ENCODE measurements at regions not wholly inside any gene's neighbourhood (a gene's known extent, or its start where the extent isn't known, plus 50 kb on each side); places are given as distances from the start of the nearest gene placed in this dataset.

DNA sequence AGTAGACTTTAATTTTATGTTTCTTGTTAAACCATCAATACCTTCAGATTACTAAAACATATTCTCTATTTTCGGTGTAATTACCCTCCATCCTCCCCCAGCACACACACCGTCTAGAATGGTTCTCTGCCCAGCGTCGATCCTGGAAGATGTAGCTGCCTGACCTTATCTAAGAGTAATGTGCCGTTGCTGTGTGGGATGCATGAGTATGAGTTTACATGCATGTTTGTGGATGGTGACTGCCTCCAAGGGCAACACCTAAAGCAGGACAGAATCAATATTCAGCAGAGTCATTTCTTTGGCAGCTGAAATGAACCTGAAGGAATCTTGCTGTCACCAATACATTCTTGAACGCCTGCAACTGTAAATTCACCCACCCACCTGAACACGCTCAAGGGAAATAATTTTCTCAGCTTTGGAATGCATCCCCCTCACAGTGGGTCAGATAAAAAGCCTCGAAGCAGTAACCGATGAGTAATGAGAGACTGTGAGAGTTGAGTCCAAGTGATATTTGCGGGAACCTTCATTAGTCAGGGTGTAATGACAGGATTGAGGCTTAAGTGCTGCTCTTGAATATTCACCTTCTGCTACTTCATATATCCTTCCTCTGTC, 155.8 kb upstream of the RND3 start:
- DNase-seq: peak; percentile 65

DNA sequence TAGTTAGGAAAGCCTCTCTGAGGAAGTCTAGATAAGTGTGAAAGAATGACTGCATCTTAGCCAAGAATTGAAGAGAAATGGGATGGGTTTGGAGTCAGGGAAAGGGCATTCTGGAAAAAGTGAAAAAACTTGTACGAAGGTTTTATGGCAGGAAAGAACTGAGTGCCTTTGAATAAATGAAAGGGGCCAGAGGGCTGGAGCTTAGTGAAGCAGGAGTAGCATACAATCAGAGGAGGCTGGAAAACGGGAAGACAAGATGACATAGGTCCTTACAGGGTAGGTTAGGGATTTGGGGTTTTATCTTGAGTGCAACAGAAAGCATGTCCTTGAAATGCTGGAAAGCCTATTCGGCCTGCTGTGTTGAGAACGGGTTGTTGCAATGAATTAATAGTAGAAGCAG, 152.6 kb upstream of the RND3 start:
- no peak for DNase-seq

DNA sequence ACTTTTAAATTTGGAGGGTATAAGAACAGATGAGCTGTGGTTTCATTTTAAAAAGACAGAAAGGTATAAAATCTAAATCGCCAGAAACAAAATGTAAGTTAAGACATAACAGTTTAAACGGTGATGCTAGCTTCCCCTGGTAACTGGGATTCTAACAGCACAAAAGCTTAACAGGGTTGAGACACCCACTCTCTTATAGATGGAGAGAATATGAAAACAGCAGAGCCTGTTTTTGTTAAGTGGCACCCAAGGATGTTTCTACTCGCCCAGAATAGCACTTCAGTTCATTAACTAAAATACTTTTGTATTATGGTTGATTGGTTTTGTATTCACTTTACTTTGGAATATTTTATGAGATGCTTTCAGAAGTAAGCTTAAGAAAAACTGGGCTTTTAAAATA, 151.9 kb upstream of the RND3 start:
- DNase-seq: no peak

DNA sequence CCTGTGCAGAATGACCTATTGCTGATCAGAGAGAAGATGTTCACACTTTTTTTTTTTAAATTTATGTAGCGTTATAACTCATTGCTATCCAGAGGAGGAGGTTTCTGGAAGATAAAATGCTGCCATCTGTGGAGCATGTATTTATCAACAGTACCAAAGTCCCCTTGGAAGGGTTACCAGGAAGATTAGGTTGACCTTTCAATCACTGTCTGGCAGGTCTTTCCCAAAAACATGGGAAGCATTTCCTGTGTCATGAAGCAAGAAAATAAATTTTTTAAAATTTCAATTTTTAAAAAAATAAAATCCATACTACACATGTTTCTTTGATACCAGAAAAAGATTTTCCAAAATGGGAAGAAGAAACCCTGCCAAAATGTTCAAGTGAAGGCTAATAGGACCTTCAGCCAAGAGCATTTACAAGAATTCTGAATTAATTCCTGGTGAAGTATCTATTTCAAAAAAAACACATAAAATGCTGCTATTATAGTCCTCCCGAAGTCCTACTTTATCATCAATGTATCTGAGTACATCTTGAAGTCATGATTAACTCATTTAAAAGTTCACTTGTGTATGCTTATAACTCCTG, 143.9 kb upstream of the RND3 start:
- DNase-seq: no peak

DNA sequence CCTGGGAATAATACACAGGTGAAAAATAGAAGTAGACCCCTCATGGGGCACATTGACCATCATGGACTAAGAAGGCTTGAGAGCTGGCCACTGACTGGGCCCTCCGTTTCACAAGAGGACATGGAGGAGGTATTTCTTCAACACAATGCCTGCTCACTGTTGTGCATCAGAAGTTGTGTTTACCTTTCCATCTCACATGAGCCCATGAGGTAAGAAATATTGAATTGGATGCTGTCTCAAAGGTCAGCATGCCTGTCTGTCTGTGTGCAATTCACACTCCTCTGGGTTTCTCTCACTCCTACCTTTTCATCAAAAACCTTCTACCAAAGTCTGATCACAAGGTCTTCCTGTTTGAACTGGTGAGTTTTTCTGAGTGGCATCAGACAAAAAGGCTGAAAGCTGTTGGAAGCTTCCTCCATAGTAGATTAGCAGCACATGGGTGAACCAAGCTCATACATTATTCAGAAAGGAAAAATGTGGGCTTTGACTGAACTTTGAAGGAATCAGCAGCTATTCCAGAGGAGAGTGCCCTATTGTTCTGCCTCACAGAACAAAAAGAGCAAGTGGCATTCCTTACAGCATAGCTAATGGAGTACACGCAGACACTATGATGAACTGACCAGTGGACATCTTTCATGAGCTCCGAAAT, 143.2 kb upstream of the RND3 start:
- peak; percentile 41 for DNase-seq

DNA sequence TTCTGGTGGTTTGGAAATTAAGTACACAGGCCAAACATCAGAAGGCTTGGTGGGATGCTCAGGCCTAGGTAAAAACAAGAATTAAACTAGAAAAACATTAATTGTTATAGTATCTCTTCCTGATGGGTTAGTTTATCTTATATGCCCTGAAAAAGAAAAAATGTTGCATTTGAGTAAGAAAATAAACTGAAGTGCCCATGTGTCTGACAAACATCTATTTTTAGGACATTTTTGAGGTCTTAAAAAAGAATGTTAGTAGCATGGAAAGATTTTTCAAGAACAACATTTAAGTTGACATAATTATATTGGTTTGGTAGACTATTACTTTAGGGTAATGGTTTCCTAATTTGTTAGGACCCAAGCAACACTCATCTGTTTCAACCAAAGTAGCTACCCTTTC, 140.1 kb upstream of the RND3 start:
- DNase-seq: no peak

DNA sequence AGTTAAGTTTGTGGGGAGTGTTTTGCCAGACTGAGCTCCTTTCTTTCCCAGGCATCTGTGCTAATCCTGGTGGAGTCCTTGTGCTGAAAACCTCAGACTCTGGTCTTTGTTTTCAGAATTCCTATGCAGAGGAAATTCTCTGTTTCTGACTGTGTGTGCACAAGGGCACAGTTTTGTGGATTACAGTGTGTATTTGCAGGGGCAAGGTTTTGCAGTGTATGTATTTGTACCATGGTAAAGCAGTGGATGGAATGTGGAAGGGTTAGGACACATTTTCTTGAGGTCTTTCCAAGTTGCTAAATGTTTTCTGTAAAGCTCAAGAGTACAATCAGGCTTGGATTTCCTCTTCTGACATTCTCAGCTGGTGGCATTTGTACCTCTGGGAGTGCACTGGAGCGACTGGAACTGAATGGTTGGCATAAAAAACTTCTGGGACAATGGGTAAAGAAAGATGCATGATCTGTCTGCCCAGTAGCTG, 139.5 kb upstream of the RND3 start:
- no peak for DNase-seq

DNA sequence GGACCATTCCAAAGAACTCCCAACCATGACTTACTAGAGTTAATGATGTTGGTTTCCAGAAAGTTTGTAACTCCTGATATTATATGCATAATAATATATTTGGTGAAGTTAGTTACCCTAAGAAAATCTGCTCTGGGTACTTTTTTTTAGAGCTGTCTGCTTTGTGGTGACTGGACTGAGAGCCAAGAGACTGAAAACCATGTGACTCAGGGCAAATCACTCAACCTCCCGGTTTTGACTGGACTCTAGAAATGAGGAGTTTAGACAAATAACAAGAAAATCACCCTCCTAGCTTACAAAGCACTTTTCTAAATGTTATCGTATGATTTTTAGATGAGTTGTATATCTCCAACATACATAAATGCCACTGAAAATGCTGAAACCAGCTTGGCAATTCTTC, 138.3 kb upstream of the RND3 start:
- no peak for DNase-seq

DNA sequence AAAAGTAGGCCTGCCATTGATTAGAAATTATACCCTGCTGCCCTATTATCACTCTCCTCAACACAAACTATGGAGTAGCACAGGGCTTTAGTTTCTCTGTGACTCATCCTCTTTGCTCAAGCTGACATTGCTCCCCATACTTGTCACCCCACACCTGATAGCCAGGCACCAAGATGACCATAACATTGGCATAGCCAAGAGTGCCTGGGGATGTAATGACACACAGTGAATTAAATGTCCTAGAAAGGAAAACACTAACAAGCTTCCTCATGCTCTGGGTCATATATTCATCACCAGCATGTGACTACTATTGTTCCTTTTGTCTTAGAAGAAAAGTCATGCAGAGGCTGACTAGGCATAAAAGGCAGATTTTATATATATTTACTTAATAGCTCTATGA, 137.8 kb upstream of the RND3 start:
- no peak for DNase-seq

DNA sequence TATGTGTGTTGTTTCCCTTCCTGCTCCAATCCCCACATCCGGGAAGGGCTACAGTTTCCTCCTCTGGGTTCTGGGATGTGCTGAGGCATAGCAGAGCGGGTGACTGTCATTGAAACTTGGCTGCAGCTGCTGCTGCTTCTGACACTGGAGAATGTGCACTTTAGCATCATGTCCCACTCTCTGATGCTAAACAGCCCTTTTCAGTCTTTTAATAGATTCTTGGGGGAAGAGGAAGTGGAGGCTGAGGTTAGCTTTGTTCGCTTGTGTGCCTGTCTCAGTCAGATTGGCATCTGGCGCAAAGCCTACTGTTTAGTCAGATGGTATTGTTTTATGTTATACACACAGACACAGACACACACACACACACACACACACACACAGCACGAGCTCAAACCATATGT, 136.5 kb upstream of the RND3 start:
- peak; percentile 75 for DNase-seq

DNA sequence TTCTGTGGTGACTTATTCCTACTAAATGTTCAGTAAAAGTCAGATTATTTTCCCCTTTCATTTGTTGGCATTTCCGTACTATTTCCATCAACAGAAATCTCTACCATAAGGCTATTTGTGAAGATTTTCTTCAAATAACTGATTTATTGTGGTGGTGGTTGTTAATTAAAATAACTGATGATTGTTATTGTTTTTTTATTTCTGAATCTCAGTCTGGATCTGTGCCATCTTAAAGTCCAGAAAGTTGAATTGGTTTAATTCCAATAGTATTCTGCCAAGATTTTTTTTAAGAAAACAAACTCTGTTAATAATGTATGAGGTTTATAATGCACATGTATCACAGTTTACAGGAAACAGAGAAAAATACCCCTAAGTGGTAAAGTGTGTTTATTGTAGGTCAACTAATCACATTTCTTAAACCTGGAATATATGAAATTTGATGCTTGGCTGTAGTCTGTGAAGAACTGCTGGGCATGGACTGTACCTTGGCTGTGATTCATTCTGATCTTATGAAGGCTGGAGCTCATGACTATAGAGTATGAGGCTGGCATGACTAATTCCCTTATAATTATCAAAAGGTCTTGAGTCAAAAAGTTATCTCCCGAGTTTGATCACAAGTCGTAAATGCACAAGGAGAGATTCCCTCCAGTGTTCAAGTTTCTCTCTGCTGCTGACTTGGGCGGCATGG, 134.2 kb upstream of the RND3 start:
- peak; percentile 85 for DNase-seq

DNA sequence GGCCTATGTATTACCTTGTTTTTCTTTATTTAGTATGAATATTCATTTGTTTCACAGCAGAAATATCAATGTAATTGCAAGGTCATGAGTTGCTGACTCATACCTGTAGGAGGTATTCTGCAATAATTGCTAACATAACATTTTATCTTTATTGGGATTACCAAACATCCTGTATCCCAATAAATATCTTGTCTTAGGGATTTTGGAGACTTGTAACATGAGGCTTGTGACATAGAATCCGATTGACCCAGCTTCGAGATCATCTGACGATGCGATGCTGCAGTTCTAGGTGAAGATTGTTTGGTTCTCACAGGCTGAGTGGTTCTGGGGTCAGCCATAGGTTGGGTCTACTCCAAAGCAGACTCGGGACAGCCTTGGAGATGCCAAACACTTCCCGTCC, 133.4 kb upstream of the RND3 start:
- DNase-seq: no peak

DNA sequence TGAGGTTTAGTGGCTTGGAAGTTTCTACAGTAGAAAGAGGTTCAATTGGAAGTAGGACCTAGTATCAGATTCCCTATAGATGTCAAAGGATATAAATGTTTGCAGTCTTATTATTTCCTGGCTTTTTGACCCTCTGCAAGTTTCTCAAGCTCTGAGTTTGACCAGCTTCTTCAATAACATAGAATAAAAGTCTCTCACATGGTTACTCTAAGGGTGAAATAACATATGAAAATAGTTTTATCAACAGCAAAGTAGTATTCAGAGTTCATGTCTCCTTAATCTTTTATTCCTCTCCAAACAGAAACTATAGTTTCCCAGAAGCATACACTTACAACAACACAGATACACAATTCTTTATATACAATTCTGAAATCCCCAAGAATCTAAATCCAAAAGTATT, 132.9 kb upstream of the RND3 start:
- DNase-seq: no peak

DNA sequence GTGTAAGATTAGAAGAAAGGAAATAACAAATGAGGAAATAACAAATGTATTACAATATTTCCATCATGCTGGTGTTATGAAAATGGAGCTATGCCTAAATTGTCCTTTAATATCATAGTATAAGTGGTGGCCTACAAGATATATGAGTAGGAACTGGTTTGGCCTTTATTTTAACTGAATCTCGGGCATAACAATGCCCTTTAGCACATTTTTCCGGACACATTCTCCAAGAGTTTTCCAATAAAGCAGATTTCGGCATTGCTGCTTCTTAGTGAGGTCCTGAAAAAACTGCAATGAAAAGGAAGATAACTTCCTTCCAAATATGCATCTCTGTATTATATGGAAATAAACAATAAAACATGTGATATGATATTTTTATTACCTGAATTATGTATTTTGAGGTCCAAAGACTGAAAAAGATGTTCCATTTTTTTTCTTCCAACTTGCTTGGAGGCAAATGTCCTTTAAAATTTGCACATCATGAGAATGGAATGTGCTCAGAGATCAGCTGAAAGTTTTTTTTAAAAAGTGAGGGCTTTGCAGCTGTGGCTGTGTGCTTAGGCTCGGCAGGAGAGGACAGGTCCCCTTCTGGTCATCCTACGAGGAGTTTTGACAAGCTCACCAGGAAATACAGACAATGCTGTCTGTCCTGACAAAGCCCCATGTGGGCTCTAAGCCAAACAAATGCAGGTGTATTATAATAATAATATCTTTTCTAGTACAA, 132.3 kb upstream of the RND3 start:
- peak; percentile 67 for DNase-seq

DNA sequence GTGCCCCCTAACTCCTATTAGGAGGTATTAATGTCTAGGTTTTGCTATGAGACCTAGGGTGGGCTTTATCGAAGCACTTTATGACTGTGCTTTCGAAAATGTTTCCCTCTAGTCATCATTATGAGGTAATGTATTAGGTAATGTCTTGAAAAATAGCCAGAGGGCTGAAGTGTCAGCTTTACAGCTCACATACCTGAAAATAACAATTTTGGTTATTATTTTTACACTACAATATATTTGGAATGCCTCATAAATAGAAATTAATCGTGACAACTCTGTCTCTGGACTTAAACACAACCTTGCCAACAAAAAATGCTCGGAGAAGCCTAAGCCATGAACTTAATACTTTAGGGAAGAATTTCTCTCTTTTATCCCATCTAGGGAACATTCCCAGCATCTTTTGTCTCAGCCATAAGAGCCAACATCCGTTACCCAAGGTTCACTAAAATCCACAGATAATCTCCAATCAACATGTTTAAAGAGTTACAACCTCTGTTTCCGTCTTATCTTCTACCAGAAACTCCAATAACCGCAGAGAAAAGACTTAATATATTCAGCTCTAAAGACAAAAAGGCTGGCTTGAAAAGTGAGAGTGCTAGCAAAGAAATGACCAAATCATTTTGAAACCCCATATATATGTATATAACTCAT, 130.9 kb upstream of the RND3 start:
- DNase-seq: no peak

DNA sequence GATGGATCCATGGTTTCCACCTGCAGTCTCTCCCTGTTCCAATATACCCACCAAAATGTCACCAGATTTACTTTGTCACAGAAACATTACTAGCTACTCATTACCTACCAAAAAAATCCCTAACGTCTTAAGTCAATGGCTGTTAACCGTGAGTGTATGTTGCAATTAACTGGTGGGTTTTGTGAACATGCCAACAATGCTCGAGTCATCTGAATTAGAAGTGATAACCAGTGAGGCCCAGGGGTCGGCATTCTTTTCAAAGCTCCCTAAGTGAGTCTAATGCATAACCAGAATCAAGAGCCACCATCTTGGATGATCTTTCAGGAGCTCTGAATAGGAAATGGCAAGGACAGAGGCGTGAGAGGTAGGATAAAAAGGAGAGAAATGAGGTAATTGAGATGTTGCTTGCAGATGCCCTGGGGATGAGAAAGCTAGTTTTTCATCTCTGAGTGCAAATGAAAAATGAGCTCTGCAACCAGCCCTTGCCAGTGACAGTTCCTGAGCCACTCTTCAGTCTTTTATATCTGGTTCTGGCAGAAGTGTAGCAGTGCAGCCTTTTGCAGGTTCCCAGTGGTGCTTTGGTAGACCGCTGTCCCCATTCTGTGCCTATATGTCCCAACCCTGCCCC, 130.0 kb upstream of the RND3 start:
- DNase-seq: peak; percentile 69

DNA sequence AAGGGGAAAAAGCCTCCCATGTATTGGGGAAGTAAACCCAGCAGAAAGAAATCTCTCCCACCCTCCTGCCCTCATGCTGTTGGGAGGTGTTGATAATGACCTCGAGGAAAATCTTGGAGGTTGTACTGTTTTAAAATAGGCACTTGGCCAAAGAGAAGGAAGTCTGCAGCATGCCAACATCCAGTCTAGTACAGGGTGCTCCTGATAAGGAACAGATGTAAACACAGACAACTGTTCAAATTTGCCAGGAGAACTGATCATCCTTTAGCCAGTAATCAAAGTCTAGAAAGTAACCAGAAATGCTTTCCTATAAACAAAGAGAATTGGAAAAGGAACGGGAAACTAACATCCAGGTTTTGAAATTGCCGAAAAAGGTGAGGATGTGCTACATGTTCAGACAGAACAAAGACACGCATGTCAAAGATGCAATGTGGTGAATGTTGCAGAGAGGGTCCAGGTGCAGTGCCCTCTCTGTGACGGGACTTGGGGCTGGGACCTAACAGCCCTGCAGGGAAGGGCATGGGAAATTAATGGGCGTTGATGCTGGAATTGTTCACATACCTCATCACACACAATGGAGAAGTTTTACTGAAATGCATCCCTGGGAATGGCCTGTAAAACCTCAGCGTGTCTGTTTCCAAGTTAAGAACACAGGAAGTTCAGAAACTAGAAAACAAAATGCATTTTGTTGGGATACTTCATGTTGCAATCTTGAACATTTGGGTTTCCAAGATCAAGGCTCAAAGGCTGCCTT, 125.7 kb upstream of the RND3 start:
- DNase-seq: no peak

DNA sequence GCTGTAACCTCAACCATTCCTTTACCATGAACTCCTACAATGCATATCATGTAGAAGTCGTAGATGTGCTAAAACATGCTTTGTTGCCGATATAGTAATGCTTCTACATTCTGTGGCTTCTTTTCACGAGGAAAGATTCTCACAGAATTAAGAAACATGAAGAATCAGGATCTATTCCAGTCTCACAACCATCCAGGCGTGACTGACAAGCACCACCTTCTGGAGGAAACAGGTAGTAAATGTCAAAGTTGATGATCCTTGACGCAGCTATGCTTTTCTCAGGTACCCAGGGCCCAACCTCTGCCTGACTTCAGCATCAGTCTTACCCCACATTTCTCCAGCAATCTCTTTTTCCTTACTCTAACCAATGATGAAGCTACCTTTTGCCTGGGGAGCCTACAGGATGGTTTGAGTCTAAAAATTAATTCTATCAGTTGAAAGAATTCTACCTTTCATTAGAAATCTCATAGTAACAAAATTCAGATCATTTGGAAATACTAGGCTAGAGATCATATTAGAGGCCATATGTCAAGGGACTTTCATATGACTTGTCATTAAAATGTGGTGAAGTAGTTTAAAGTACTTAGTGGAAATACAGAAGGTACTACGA, 123.3 kb upstream of the RND3 start:
- DNase-seq: peak; percentile 74

DNA sequence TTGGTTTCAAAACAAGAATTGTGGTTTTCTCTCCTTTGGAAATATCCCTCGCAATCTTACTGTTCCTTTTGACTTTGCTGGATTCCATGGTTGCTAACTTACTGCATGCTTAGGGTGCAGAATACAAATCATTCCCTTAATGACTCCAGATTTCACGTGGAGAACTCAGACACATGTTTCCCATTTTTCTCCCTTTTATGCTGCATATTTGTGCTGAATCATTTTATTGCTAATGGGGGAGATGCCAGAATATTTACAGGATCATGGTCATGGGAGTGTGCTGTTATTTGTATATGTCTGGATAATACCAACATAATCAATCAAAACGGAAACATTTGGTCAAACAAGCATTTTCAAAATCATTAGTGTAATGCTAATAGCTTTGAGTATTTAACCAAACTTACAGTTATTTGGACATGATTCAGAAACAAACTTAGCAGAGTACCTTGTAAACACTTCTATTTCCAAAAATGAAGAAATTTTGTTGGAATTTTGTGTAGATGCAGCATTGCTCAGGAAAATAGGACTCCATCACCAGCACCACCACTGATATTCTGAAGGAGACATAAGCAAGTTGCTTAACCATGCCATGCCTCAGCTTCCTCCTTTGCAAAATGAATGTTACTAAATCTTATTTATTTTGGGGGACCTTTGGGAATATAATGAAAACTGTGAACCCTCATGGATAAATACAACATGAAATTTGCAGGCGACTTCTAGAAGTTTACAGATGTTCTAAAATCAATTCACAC, 122.5 kb upstream of the RND3 start:
- DNase-seq: peak; percentile 96

DNA sequence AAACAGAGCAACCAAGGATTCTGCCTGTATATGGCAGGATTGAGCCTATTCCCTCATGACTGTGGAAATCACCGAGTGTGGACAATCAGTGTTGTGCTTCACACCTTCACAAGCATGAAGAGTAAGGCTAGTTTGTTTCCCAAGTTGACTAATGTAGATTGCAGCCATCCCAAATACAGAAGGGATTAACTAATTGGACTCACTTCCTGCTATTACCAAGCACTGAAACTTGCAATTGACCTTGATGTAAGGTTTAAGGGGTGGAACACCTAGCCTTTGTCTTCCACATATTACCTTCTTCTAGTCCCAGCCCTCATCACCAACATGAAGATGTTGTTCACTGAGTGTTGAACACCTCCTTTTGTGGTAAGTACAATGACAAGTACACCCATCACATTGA, 120.9 kb upstream of the RND3 start:
- no peak for DNase-seq

Measured in fibroblast of skin of right biceps (primary cell).